Activated CD4-positive, alpha-beta T cell treated with anti-CD3 and anti-CD28 coated beads for 36 hours (primary cell): ENCODE measurements at regions not wholly inside any gene's neighbourhood (a gene's known extent, or its start where the extent isn't known, plus 50 kb on each side); places are given as distances from the start of the nearest gene placed in this dataset.

Experiments
- ATAC-seq: fragments of 200-7000 bp; cut with Tn5 transposase; one replicate; pipeline ENCODE4 v1.10.0; 2021; ENCODE audit warnings: mild to moderate bottlenecking, moderate library complexity
- CTCF ChIA-PET: fragments of 350-600 bp; sonication (Branson Sonifier 250); formaldehyde crosslinking; loops from one replicate; lab custom pipeline; 2021; ENCODE audit warnings: antibody characterized with exemption; lab: Charles Lee
- POLR2A ChIA-PET: fragments of 350-600 bp; sonication (Branson Sonifier 250); formaldehyde crosslinking; loops from one replicate; lab custom pipeline; 2021; ENCODE audit warnings: antibody characterized with exemption, inconsistent platforms; lab: Charles Lee
- DNase-seq: peaks from one replicate; pipeline ENCODE4 v3.0.0-alpha.2; 2020
- H3K27ac Mint-ChIP-seq: one replicate; pipeline ENCODE4 v1.8.0; 2021; ENCODE audit warnings: mixed read lengths
- H3K27me3 Mint-ChIP-seq: one replicate; pipeline ENCODE4 v1.8.0; 2021; ENCODE audit warnings: mixed read lengths
- H3K36me3 Mint-ChIP-seq: one replicate; pipeline ENCODE4 v1.8.0; 2021; ENCODE audit warnings: low read depth, mixed read lengths
- H3K4me1 Mint-ChIP-seq: one replicate; pipeline ENCODE4 v1.8.0; 2021; ENCODE audit warnings: mixed read lengths
- H3K4me3 Mint-ChIP-seq: one replicate; pipeline ENCODE4 v1.8.0; 2021; ENCODE audit warnings: mild to moderate bottlenecking, moderate library complexity, mixed read lengths
- H3K9me3 Mint-ChIP-seq: one replicate; pipeline ENCODE4 v1.8.0; 2021; ENCODE audit warnings: low read depth, mixed read lengths
- intact Hi-C, 2 experiments: fragments of 100-400 bp; cut with DNase I in 1 of 2; cut with micrococcal nuclease in 1 of 2; formaldehyde crosslinking; loops; one replicate each; pipeline versions ENCODE4 v1.14.2 to v1.15.1; 2022 to 2024; cut with DNase I, micrococcal nuclease

- Mint-ChIP-seq H3K4me1 (no peaks in the 10 kb centered on the region), H3K9me3 (no peaks in the 10 kb centered on the region), H3K27me3 (no peaks in the 10 kb centered on the region), H3K4me3 (no peak overlapping the region), H3K27ac (no peak overlapping the region), H3K36me3 (no peaks in the 10 kb centered on the region)
- POLR2A ChIA-PET, result no interaction called here
- CTCF ChIA-PET, result no interaction called here
- no peak for DNase-seq
- ATAC-seq, result no peak
- intact Hi-C loops, result no loop called here
Observed at GRCh38 chr4:57287687-57288604, 177.8 kb upstream of the IGFBP7 start.

GRCh38 chr4:57282933-57283310, 172.7 kb upstream of the IGFBP7 start:
- H3K36me3 Mint-ChIP-seq, result no peaks in the 10 kb centered on the region
- DNase-seq (no peak), ATAC-seq (no peak)
- H3K4me3 Mint-ChIP-seq, result no peak overlapping the region
- peaks cover 5% of the 10 kb centered on the region for H3K27me3 Mint-ChIP-seq
- intact Hi-C loops, result no loop called here
- POLR2A ChIA-PET, result no interaction called here
- H3K4me1 Mint-ChIP-seq, result no peaks in the 10 kb centered on the region
- H3K27ac Mint-ChIP-seq, result no peak overlapping the region
- CTCF ChIA-PET, result interaction anchor here (0.5 kb wide), 1 partner anchor 94 kb away, joined by 3 read pairs; no protein-coding TSS in a partner anchor
- no peaks in the 10 kb centered on the region for H3K9me3 Mint-ChIP-seq

- Mint-ChIP-seq H3K4me3 (no peak overlapping the region), H3K27ac (no peak overlapping the region), H3K9me3 (no peaks in the 10 kb centered on the region), H3K36me3 (no peaks in the 10 kb centered on the region), H3K4me1 (no peaks in the 10 kb centered on the region), H3K27me3 (peaks cover 5% of the 10 kb centered on the region)
- POLR2A ChIA-PET, result no interaction called here
- CTCF ChIA-PET, result no interaction called here
- DNase-seq, result no peak
- ATAC-seq, result no peak
- intact Hi-C loops, result no loop called here
Observed at GRCh38 chr4:57280481-57280880, 170.3 kb upstream of the IGFBP7 start.

- DNase-seq (no peak), ATAC-seq (no peak)
- no peaks in the 10 kb centered on the region for H3K4me1 Mint-ChIP-seq
- POLR2A ChIA-PET, result no interaction called here
- no peaks in the 10 kb centered on the region for H3K36me3 Mint-ChIP-seq
- intact Hi-C loops, result no loop called here
- CTCF ChIA-PET, result no interaction called here
- no peak overlapping the region for H3K4me3 Mint-ChIP-seq
- H3K27ac Mint-ChIP-seq, result no peak overlapping the region
- no peaks in the 10 kb centered on the region for H3K9me3 Mint-ChIP-seq
- H3K27me3 Mint-ChIP-seq, result peaks cover 9% of the 10 kb centered on the region
Observed at GRCh38 chr4:57278780-57279179, 168.6 kb upstream of the IGFBP7 start.

- no peak for DNase-seq
- H3K36me3 Mint-ChIP-seq, result no peaks in the 10 kb centered on the region
- no peak overlapping the region for H3K27ac Mint-ChIP-seq
- no peak for ATAC-seq
- peaks cover 4% of the 10 kb centered on the region for H3K27me3 Mint-ChIP-seq
- intact Hi-C loops, result no loop called here
- H3K4me3 Mint-ChIP-seq, result no peak overlapping the region
- ChIA-PET POLR2A (no interaction called here), CTCF (interaction anchor here (1.2 kb wide), 1 partner anchor 83 kb away, joined by 4 read pairs; no protein-coding TSS in a partner anchor)
- H3K9me3 Mint-ChIP-seq, result peaks cover 2% of the 10 kb centered on the region
- H3K4me1 Mint-ChIP-seq, result no peaks in the 10 kb centered on the region
Observed at GRCh38 chr4:57274082-57274481, 163.9 kb upstream of the IGFBP7 start.

- intact Hi-C loops, result no loop called here
- CTCF ChIA-PET, result interaction anchor here (1.1 kb wide), 1 partner anchor 79 kb away, joined by 4 read pairs; no protein-coding TSS in a partner anchor
- ATAC-seq, result no peak
- Mint-ChIP-seq H3K27ac (no peak overlapping the region), H3K27me3 (peaks cover 8% of the 10 kb centered on the region), H3K36me3 (no peaks in the 10 kb centered on the region), H3K4me1 (no peaks in the 10 kb centered on the region), H3K9me3 (peaks cover 2% of the 10 kb centered on the region), H3K4me3 (no peak overlapping the region)
- POLR2A ChIA-PET, result no interaction called here
- no peak for DNase-seq
Observed at GRCh38 chr4:57270346-57270745, 160.2 kb upstream of the IGFBP7 start.

- Mint-ChIP-seq H3K9me3 (no peaks in the 10 kb centered on the region), H3K4me3 (no peak overlapping the region), H3K27me3 (peaks cover 4% of the 10 kb centered on the region), H3K4me1 (no peaks in the 10 kb centered on the region), H3K36me3 (no peaks in the 10 kb centered on the region), H3K27ac (no peak overlapping the region)
- POLR2A ChIA-PET, result no interaction called here
- DNase-seq (no peak), ATAC-seq (no peak)
- intact Hi-C loops, result no loop called here
- CTCF ChIA-PET, result interaction anchor here (0.8 kb wide), 1 partner anchor 103 kb away, joined by 3 read pairs; no protein-coding TSS in a partner anchor
Observed at GRCh38 chr4:57265831-57266582, 155.8 kb upstream of the IGFBP7 start.

- ATAC-seq (no peak), DNase-seq (no peak)
- H3K9me3 Mint-ChIP-seq, result peaks cover 5% of the 10 kb centered on the region
- no peaks in the 10 kb centered on the region for H3K4me1 Mint-ChIP-seq
- POLR2A ChIA-PET, result interaction anchor here (0.6 kb wide), 1 partner anchor 181 kb away, joined by 3 read pairs; no protein-coding TSS in a partner anchor
- no peaks in the 10 kb centered on the region for H3K27me3 Mint-ChIP-seq
- CTCF ChIA-PET, result interaction anchor here (1.8 kb wide), 1 partner anchor 91 kb away, joined by 9 read pairs; no protein-coding TSS in a partner anchor
- H3K27ac Mint-ChIP-seq, result no peak overlapping the region
- no peaks in the 10 kb centered on the region for H3K36me3 Mint-ChIP-seq
- intact Hi-C loops, result no loop called here
- no peak overlapping the region for H3K4me3 Mint-ChIP-seq
Observed at GRCh38 chr4:57254754-57255153, 144.6 kb upstream of the IGFBP7 start.

- no peaks in the 10 kb centered on the region for H3K9me3 Mint-ChIP-seq
- no peaks in the 10 kb centered on the region for H3K4me1 Mint-ChIP-seq
- no peak overlapping the region for H3K4me3 Mint-ChIP-seq
- ATAC-seq (no peak), DNase-seq (no peak)
- CTCF ChIA-PET, result interaction anchor here (1.4 kb wide), 1 partner anchor 86 kb away, joined by 3 read pairs; no protein-coding TSS in a partner anchor
- intact Hi-C loops, result no loop called here
- POLR2A ChIA-PET, result no interaction called here
- H3K27me3 Mint-ChIP-seq, result peaks cover 4% of the 10 kb centered on the region
- H3K36me3 Mint-ChIP-seq, result no peaks in the 10 kb centered on the region
- H3K27ac Mint-ChIP-seq, result no peak overlapping the region
Observed at GRCh38 chr4:57249083-57249482, 138.9 kb upstream of the IGFBP7 start.

GRCh38 chr4:57243076-57243475, 132.9 kb upstream of the IGFBP7 start:
- ChIA-PET POLR2A (no interaction called here), CTCF (no interaction called here)
- Mint-ChIP-seq H3K4me3 (no peak overlapping the region), H3K36me3 (no peaks in the 10 kb centered on the region), H3K9me3 (no peaks in the 10 kb centered on the region), H3K27ac (no peak overlapping the region), H3K27me3 (peaks cover 4% of the 10 kb centered on the region), H3K4me1 (no peaks in the 10 kb centered on the region)
- ATAC-seq (no peak), DNase-seq (no peak)
- intact Hi-C loops, result no loop called here

GRCh38 chr4:57234252-57234775, 124.1 kb upstream of the IGFBP7 start:
- ATAC-seq, result no peak
- H3K4me1 Mint-ChIP-seq, result no peaks in the 10 kb centered on the region
- H3K4me3 Mint-ChIP-seq, result no peak overlapping the region
- no peaks in the 10 kb centered on the region for H3K36me3 Mint-ChIP-seq
- no peaks in the 10 kb centered on the region for H3K9me3 Mint-ChIP-seq
- intact Hi-C loops, result no loop called here
- no peak overlapping the region for H3K27ac Mint-ChIP-seq
- ChIA-PET POLR2A (no interaction called here), CTCF (no interaction called here)
- peaks cover 2% of the 10 kb centered on the region for H3K27me3 Mint-ChIP-seq
- no peak for DNase-seq
